K562 (cell line): ENCODE measurements at regions not wholly inside any gene's neighbourhood (a gene's known extent, or its start where the extent isn't known, plus 50 kb on each side); places are given as distances from the start of the nearest gene placed in this dataset.

Experiments used
- ATAC-seq: fragments of 200-7000 bp; cut with Tn5 transposase; 3 replicates; pipeline ENCODE4 v1.9.1; 2020; ENCODE audit warnings: moderate library complexity
- BruUV-seq: library from RNA; stranded (reverse); fragments of 400-500 nt; replicated peaks from 2 replicates; lab custom pipeline; 2021; lab: Mats Ljungman, UMichigan
- CTCF ChIA-PET: fragments of 300-600 bp; formaldehyde crosslinking; extraction: SDS; loops from one replicate; lab custom pipeline; 2021; ENCODE audit warnings: low intra/inter-chr PET ratio; lab: Yijun Ruan, JAX
- POLR2A ChIA-PET: fragments of 300-600, 350-650 bp; sonication (Branson Sonifier 250); formaldehyde crosslinking; extraction: SDS; loops from one replicate; lab custom pipeline; 2021; ENCODE audit warnings: antibody characterized with exemption, inconsistent platforms; lab: Yijun Ruan, JAX
- DNase-seq, 4 experiments: peaks; one replicate each; pipeline versions ENCODE4 v3.0.0 to v3.0.0-alpha.2; 2011 to 2018; ENCODE audit warnings: low spot score in 3 of 4, mixed read lengths in 3 of 4; ENCODE audit errors: extremely low read depth in 1 of 4
- FAIRE-seq: peaks from 2 replicates; lab custom pipeline; 2011; peaks lifted over from hg19 to GRCh38; lab: Jason Lieb, UNC
- H2AFZ ChIP-seq: 2 replicates; pipeline ENCODE4 v1.6.0; 2011; ENCODE audit warnings: low read depth, low read length, control low read depth, inconsistent platforms
- H3K27ac ChIP-seq: fragments of 200-600 bp; 3 replicates; pipeline ENCODE4 v1.8.0; 2011; ENCODE audit warnings: low read depth, mild to moderate bottlenecking, control low read depth, inconsistent platforms, low read length, moderate library complexity, mixed read lengths; ENCODE audit errors: extremely low read depth
- H3K27me3 ChIP-seq, 2 experiments: fragments of 300-600 bp in 1 of 2; 2 replicates in 1 of 2; 3 replicates in 1 of 2; pipeline versions ENCODE4 v1.6.0 to v1.8.0; 2011; ENCODE audit warnings: inconsistent platforms in 2 of 2, low read length in 2 of 2, mild to moderate bottlenecking in 1 of 2, mixed read lengths in 1 of 2, moderate library complexity in 1 of 2; ENCODE audit not compliant: control insufficient read depth in 2 of 2, insufficient read depth in 2 of 2
- H3K36me3 ChIP-seq: fragments of 300-600 bp; 3 replicates; pipeline ENCODE4 v1.8.0; 2011; ENCODE audit warnings: mild to moderate bottlenecking, low read length, inconsistent platforms; ENCODE audit not compliant: control insufficient read depth, insufficient read depth
- H3K4me1 ChIP-seq, 2 experiments: fragments of 200-600 bp in 1 of 2; replicated peaks in 1 of 2; 2 replicates in 1 of 2; 3 replicates in 1 of 2; pipeline versions ENCODE4 v1.5.1 to v1.8.0; 2011; ENCODE audit warnings: inconsistent platforms in 2 of 2, low read length in 2 of 2, mild to moderate bottlenecking in 1 of 2, mixed read lengths in 1 of 2, moderate library complexity in 1 of 2; ENCODE audit not compliant: control insufficient read depth in 2 of 2, insufficient read depth in 2 of 2
- H3K4me2 ChIP-seq: 2 replicates; pipeline ENCODE4 v1.6.1; 2011; ENCODE audit warnings: low read length, control low read depth, inconsistent platforms, mixed read lengths; ENCODE audit not compliant: insufficient read depth
- H3K4me3 ChIP-seq: fragments of 200-600 bp; sonication (generic), shearing (Covaris generic); 2 replicates; pipeline ENCODE4 v1.5.1; 2016; ENCODE audit warnings: control low read depth, inconsistent platforms
- H3K79me2 ChIP-seq: fragments of 200-600 bp; 3 replicates; pipeline ENCODE4 v1.8.0; 2011; ENCODE audit warnings: low read length, inconsistent platforms; ENCODE audit not compliant: control insufficient read depth, insufficient read depth
- H3K9ac ChIP-seq, 2 experiments: 2 replicates each; pipeline versions ENCODE4 v1.6.0 to v1.6.1; 2011; ENCODE audit warnings: low read depth in 2 of 2, low read length in 2 of 2, control low read depth in 1 of 2, inconsistent platforms in 1 of 2, mild to moderate bottlenecking in 1 of 2, mixed read lengths in 1 of 2; ENCODE audit not compliant: insufficient read depth in 1 of 2
- H3K9me1 ChIP-seq: one replicate; pipeline ENCODE4 v1.6.0; 2011; ENCODE audit warnings: inconsistent platforms, mild to moderate bottlenecking, low read length, moderate library complexity; ENCODE audit not compliant: control insufficient read depth, insufficient read depth
- H3K9me3 ChIP-seq: replicated peaks from 2 replicates; pipeline ENCODE4 v1.5.1; 2011; ENCODE audit warnings: low read depth, low read length, inconsistent platforms; ENCODE audit not compliant: control insufficient read depth, insufficient read depth
- H4K20me1 ChIP-seq: replicated peaks from 2 replicates; pipeline ENCODE4 v1.6.1; 2011; ENCODE audit warnings: low read length, inconsistent platforms, mixed read lengths; ENCODE audit not compliant: control insufficient read depth, insufficient read depth
- ARHGAP35 ChIP-seq: fragments of 450-650 bp; IDR thresholded peaks from 2 replicates; pipeline ENCODE4 v1.6.1; 2018; ENCODE audit not compliant: partially characterized antibody
- CBFA2T3 ChIP-seq: fragments of 450-650 bp; IDR thresholded peaks from 2 replicates; pipeline ENCODE4 v1.6.1; 2017
- DLX4 ChIP-seq: fragments of 250-450 bp; sonication (Bioruptor Pico); IDR thresholded peaks from 2 replicates; pipeline ENCODE4 v1.6.1; 2021; ENCODE audit warnings: mild to moderate bottlenecking
- FOXP4 ChIP-seq: sonication (generic); formaldehyde crosslinking; IDR thresholded peaks from 2 replicates; pipeline ENCODE4 v1.8.0; 2022; ENCODE audit warnings: mild to moderate bottlenecking, missing genetic modification reagents, borderline replicate concordance
- GTF2E2 ChIP-seq: fragments of 200-800 bp; sonication (Bioruptor generic); IDR thresholded peaks from 2 replicates; pipeline ENCODE4 v1.6.1; 2016; ENCODE audit warnings: missing genetic modification characterization, missing compliant biosample characterization
- HMG20B ChIP-seq: fragments of 250-450 bp; sonication (Bioruptor Pico); IDR thresholded peaks from 2 replicates; pipeline ENCODE4 v1.5.0; 2021; ENCODE audit warnings: mild to moderate bottlenecking
- HMGXB4 ChIP-seq: sonication (generic); formaldehyde crosslinking; IDR thresholded peaks from 2 replicates; pipeline ENCODE4 v1.8.1; 2023; ENCODE audit warnings: mild to moderate bottlenecking, missing genetic modification reagents
- MYNN ChIP-seq, 2 experiments: sonication (generic); formaldehyde crosslinking in 1 of 2; IDR thresholded peaks; 2 replicates each; pipeline versions ENCODE4 v1.5.0 to v1.6.1; 2016 to 2020; ENCODE audit warnings: antibody characterized with exemption in 1 of 2, missing genetic modification reagents in 1 of 2
- NFIC ChIP-seq: fragments of 450-650 bp; IDR thresholded peaks from 2 replicates; pipeline ENCODE4 v1.6.1; 2017; ENCODE audit warnings: mild to moderate bottlenecking, inconsistent platforms
- PURB ChIP-seq: sonication (generic); formaldehyde crosslinking; IDR thresholded peaks from 2 replicates; pipeline ENCODE4 v1.9.0; 2021; ENCODE audit warnings: low read depth, mild to moderate bottlenecking, missing genetic modification reagents
- RERE ChIP-seq: sonication (generic); formaldehyde crosslinking; IDR thresholded peaks from 2 replicates; pipeline ENCODE4 v1.8.0; 2023; ENCODE audit warnings: missing genetic modification reagents, mild to moderate bottlenecking, borderline replicate concordance
- SRF ChIP-seq, 2 experiments: fragments of 250-450, 450-650 bp in 1 of 2; sonication (Bioruptor Pico) in 1 of 2; sonication (generic) in 1 of 2; formaldehyde crosslinking; IDR thresholded peaks; 2 replicates each; pipeline versions ENCODE4 v1.5.0 to v1.5.1; 2020 to 2022; ENCODE audit warnings: mild to moderate bottlenecking in 1 of 2, missing genetic modification reagents in 1 of 2
- ZNF174 ChIP-seq: fragments of 250-450 bp; sonication (Bioruptor Pico); IDR thresholded peaks from 2 replicates; pipeline ENCODE4 v1.4.0; 2020; ENCODE audit warnings: mild to moderate bottlenecking
- ZNF778 ChIP-seq: fragments of 450-650 bp; formaldehyde crosslinking; IDR thresholded peaks from 2 replicates; pipeline ENCODE4 v1.4.0; 2020; ENCODE audit warnings: mild to moderate bottlenecking, moderate library complexity
- WGBS: fragments of 100-300 bp; shearing (Covaris generic); methylation state at CpG from one replicate; pipeline ENCODE4 v1.1.6; 2016; ENCODE audit warnings: low coverage, mixed read lengths; ENCODE audit not compliant: insufficient coverage; ENCODE audit errors: missing lambda C conversion rate; 5-methylcytosine and 5-hydroxymethylcytosine counted together
- in situ Hi-C: fragments of 300-500 bp; cut with MboI; formaldehyde crosslinking; loops from 4 replicates; pipeline ENCODE4 v1.15.0; 2018; ENCODE audit warnings: inconsistent platforms, mixed read lengths
- intact Hi-C: fragments of 100-400 bp; cut with micrococcal nuclease; formaldehyde crosslinking; loops from 2 replicates; pipeline ENCODE4 v1.14.2; 2022

GRCh38 chr3:59253523-59253922, 203.7 kb upstream of the CFAP20DC start:
- ATAC-seq (no peak), DNase-seq (no peak), FAIRE-seq (no peak)
- H3K9me1 ChIP-seq: no peaks in the 10 kb centered on the region
- BruUV-seq: no TSS peak
- no peak overlapping the region for H2AFZ ChIP-seq
- no peak overlapping the region for H3K4me2 ChIP-seq
- POLR2A ChIA-PET: no interaction called here
- no peaks in the 10 kb centered on the region for H3K9me3 ChIP-seq
- no peak overlapping the region for H3K27ac ChIP-seq
- intact Hi-C loops (no loop called here), in situ Hi-C loops (no loop called here)
- peaks cover 0 to 4% of the 10 kb centered on the region in 2 experiments; a peak in 1 of 5 replicates for H3K27me3 ChIP-seq
- no peak overlapping the region for H3K9ac ChIP-seq
- 0% methylated on average over 1 of the region's 2 CpGs for WGBS
- CTCF ChIA-PET: no interaction called here
- no peaks in the 10 kb centered on the region for H3K4me1 ChIP-seq
- no peaks in the 10 kb centered on the region for H3K36me3 ChIP-seq
- no peak overlapping the region for H3K4me3 ChIP-seq
- H3K79me2 ChIP-seq: no peaks in the 10 kb centered on the region
- H4K20me1 ChIP-seq: no peaks in the 10 kb centered on the region
- TF ChIP-seq ZNF174 (no peak), GTF2E2 (tag) (no peak), CBFA2T3 (no peak), DLX4 (CRISPR knock-in tag) (no peak), FOXP4 (CRISPR knock-in tag) (no peak), NFIC (no peak), PURB (no peak), RERE (CRISPR knock-in tag) (no peak), ZNF778 (CRISPR knock-in tag) (no peak), MYNN (IDR thresholded peaks at IDR 0.05) (no peak), MYNN (CRISPR knock-in tag; IDR thresholded peaks at IDR 0.05) (no peak), SRF (CRISPR knock-in tag; IDR thresholded peaks at IDR 0.05) (no peak), HMG20B (CRISPR knock-in tag) (no peak), HMGXB4 (CRISPR knock-in tag) (no peak), ARHGAP35 (no peak)
